Mammary epithelial cell (primary cell): ENCODE measurements at regions not wholly inside any gene's neighbourhood (a gene's known extent, or its start where the extent isn't known, plus 50 kb on each side); places are given as distances from the start of the nearest gene placed in this dataset.

Experiments used
- CTCF ChIP-seq, 2 donors: IDR thresholded peaks in 1 of 2; conservative IDR thresholded peaks in 1 of 2; 2 replicates each; pipeline ENCODE4 v1.5.1; 2011 to 2012; ENCODE audit warnings: inconsistent platforms in 2 of 2, low read length in 2 of 2, mild to moderate bottlenecking in 2 of 2, control low read depth in 1 of 2, low read depth in 1 of 2; ENCODE audit not compliant: insufficient read depth in 1 of 2; ENCODE audit errors: extremely low read depth in 1 of 2
- EZH2 ChIP-seq: IDR thresholded peaks from 2 replicates; pipeline ENCODE4 v1.6.1; 2012; ENCODE audit warnings: low read length, inconsistent platforms, borderline replicate concordance

GRCh38 chr5:128722551-128722950 lies 184.5 kb upstream of the FBN2 start:
- TF ChIP-seq CTCF (conservative IDR thresholded peaks at IDR 0.05 in 1 of 2, IDR thresholded peaks at IDR 0.05 in 1 of 2; ENCODE audit: extremely low read depth in 1 of 2, insufficient read depth in 1 of 2, low read depth in 1 of 2, low read length in 2 of 2) (no peak), EZH2 (no peak)
